GM12878 (cell line): ENCODE measurements at regions not wholly inside any gene's neighbourhood (a gene's known extent, or its start where the extent isn't known, plus 50 kb on each side); places are given as distances from the start of the nearest gene placed in this dataset.

ENCODE experiments used
- ATAC-seq: fragments of 200-7000 bp; cut with Tn5 transposase; 3 replicates; pipeline ENCODE4 v1.9.1; 2020; ENCODE audit warnings: mild to moderate bottlenecking, moderate library complexity
- BruUV-seq: library from RNA; stranded (reverse); fragments of 400-500 nt; replicated peaks from 2 replicates; lab custom pipeline; 2021; lab: Mats Ljungman, UMichigan
- CTCF ChIA-PET: fragments of 300-600 bp; sonication (Branson Sonifier 250); formaldehyde crosslinking; extraction: SDS; loops from one replicate; lab custom pipeline; 2021; ENCODE audit warnings: inconsistent platforms; lab: Yijun Ruan, JAX
- POLR2A ChIA-PET: fragments of 350-600 bp; formaldehyde crosslinking; extraction: SDS; loops from one replicate; lab custom pipeline; 2021; ENCODE audit warnings: inconsistent platforms; lab: Charles Lee
- RAD21 ChIA-PET: fragments of 300-600 bp; sonication (Branson Sonifier 250); formaldehyde crosslinking; loops from one replicate; lab custom pipeline; 2023; ENCODE audit warnings: antibody characterized with exemption; ENCODE audit not compliant: unreplicated experiment; lab: Charles Lee
- SMC1A ChIA-PET: fragments of 300-600 bp; sonication (Branson Sonifier 250); formaldehyde crosslinking; loops from one replicate; lab custom pipeline; 2023; ENCODE audit not compliant: unreplicated experiment, uncharacterized antibody; lab: Charles Lee
- DNase-seq: peaks from one replicate; pipeline ENCODE4 v3.0.0-alpha.2; 2011; ENCODE audit warnings: low read depth, low spot score
- FAIRE-seq: peaks from 3 replicates; lab custom pipeline; 2011; peaks lifted over from hg19 to GRCh38; lab: Jason Lieb, UNC
- H2AFZ ChIP-seq: 2 replicates; pipeline ENCODE4 v1.6.0; 2011; ENCODE audit warnings: low read depth, low read length, control low read depth; ENCODE audit not compliant: control insufficient read depth
- H3K27ac ChIP-seq: 2 replicates; pipeline ENCODE4 v1.5.1; 2011; ENCODE audit warnings: control low read depth; ENCODE audit not compliant: control insufficient read depth, insufficient read depth
- H3K27me3 ChIP-seq, 2 experiments: replicated peaks in 1 of 2; 2 replicates each; pipeline versions ENCODE4 v1.6.0 to v1.6.1; 2011; ENCODE audit warnings: low read length in 1 of 2; ENCODE audit not compliant: control insufficient read depth in 2 of 2, insufficient read depth in 2 of 2
- H3K36me3 ChIP-seq, 2 experiments: 2 replicates each; pipeline ENCODE4 v1.5.1; 2011; ENCODE audit warnings: low read length in 1 of 2; ENCODE audit not compliant: control insufficient read depth in 2 of 2, insufficient read depth in 2 of 2
- H3K4me1 ChIP-seq: 2 replicates; pipeline ENCODE4 v1.6.1; 2011; ENCODE audit warnings: mild to moderate bottlenecking, low read length, moderate library complexity, mixed read lengths; ENCODE audit not compliant: control insufficient read depth, insufficient read depth
- H3K4me2 ChIP-seq: 2 replicates; pipeline ENCODE4 v1.6.0; 2011; ENCODE audit warnings: control low read depth; ENCODE audit not compliant: control insufficient read depth, insufficient read depth
- H3K4me3 ChIP-seq: fragments of 200-600 bp; sonication (generic); 2 replicates; pipeline ENCODE4 v1.5.1; 2016
- H3K79me2 ChIP-seq: 2 replicates; pipeline ENCODE4 v1.6.0; 2011; ENCODE audit warnings: low read length; ENCODE audit not compliant: control insufficient read depth, insufficient read depth
- H3K9ac ChIP-seq: 2 replicates; pipeline ENCODE4 v1.8.0; 2011; ENCODE audit warnings: low read length, control low read depth, mixed read lengths; ENCODE audit not compliant: control insufficient read depth, insufficient read depth
- H3K9me3 ChIP-seq: replicated peaks from 3 replicates; pipeline ENCODE4 v1.5.1; 2011; ENCODE audit warnings: mild to moderate bottlenecking, low read length; ENCODE audit not compliant: control insufficient read depth, insufficient read depth
- H4K20me1 ChIP-seq: 2 replicates; pipeline ENCODE4 v1.6.0; 2011; ENCODE audit not compliant: control insufficient read depth, insufficient read depth
- ASH2L ChIP-seq: fragments of 300-600, 200-600 bp; sonication (generic); IDR thresholded peaks from 2 replicates; pipeline ENCODE4 v1.6.1; 2017; ENCODE audit warnings: low read depth, mild to moderate bottlenecking, borderline replicate concordance
- BCLAF1 ChIP-seq: fragments of 450-650 bp; IDR thresholded peaks from 2 replicates; pipeline ENCODE4 v1.6.1; 2017; ENCODE audit warnings: antibody characterized with exemption, mild to moderate bottlenecking, moderate library complexity
- CHD4 ChIP-seq: fragments of 200-600 bp; sonication (generic); IDR thresholded peaks from 2 replicates; pipeline ENCODE4 v1.6.1; 2016; ENCODE audit warnings: mild to moderate bottlenecking
- E2F4 ChIP-seq: IDR thresholded peaks from 2 replicates; pipeline ENCODE4 v1.6.1; 2012; ENCODE audit warnings: low read depth, low read length, improper control_type of control experiment
- IRF5 ChIP-seq: fragments of 450-650 bp; IDR thresholded peaks from 2 replicates; pipeline ENCODE4 v1.6.1; 2017; ENCODE audit warnings: borderline replicate concordance
- NFYB ChIP-seq: IDR thresholded peaks from 2 replicates; pipeline ENCODE4 v1.6.1; 2011; ENCODE audit warnings: low read depth, mild to moderate bottlenecking, low read length, improper control_type of control experiment, moderate library complexity; ENCODE audit not compliant: insufficient read depth
- NR2C2 ChIP-seq: IDR thresholded peaks from 2 replicates; pipeline ENCODE4 v1.6.1; 2011; ENCODE audit warnings: borderline replicate concordance, low read depth; ENCODE audit not compliant: control insufficient read depth, insufficient read length
- REST ChIP-seq: IDR thresholded peaks from 2 replicates; pipeline ENCODE4 v1.6.1; 2012; ENCODE audit warnings: mild to moderate bottlenecking, low read depth, low read length
- SRF ChIP-seq, 2 experiments: IDR thresholded peaks; 2 replicates each; pipeline ENCODE4 v1.6.1; 2011; ENCODE audit warnings: low read depth in 2 of 2, low read length in 2 of 2, mild to moderate bottlenecking in 1 of 2, moderate library complexity in 1 of 2
- TCF12 ChIP-seq: IDR thresholded peaks from 2 replicates; pipeline ENCODE4 v1.6.1; 2011; ENCODE audit warnings: low read depth, mild to moderate bottlenecking, low read length
- TCF7 ChIP-seq: IDR thresholded peaks from 2 replicates; pipeline ENCODE4 v1.6.1; 2014; ENCODE audit warnings: antibody characterized with exemption, borderline replicate concordance
- WRNIP1 ChIP-seq: IDR thresholded peaks from 2 replicates; pipeline ENCODE4 v1.6.1; 2011; ENCODE audit warnings: low read depth, low read length, improper control_type of control experiment, borderline replicate concordance
- ZSCAN29 ChIP-seq: fragments of 450-650 bp; IDR thresholded peaks from 2 replicates; pipeline ENCODE4 v1.6.1; 2017; ENCODE audit warnings: mild to moderate bottlenecking, moderate library complexity
- ZZZ3 ChIP-seq: IDR thresholded peaks from 2 replicates; pipeline ENCODE4 v1.6.1; 2011; ENCODE audit warnings: low read depth; ENCODE audit not compliant: control insufficient read depth, insufficient read length
- WGBS: methylation state at CpG from one replicate; pipeline ENCODE4 v1.1.6; 2016; ENCODE audit warnings: low lambda C conversion rate; ENCODE audit not compliant: insufficient replicate concordance, insufficient coverage; ENCODE audit errors: missing lambda C conversion rate; 5-methylcytosine and 5-hydroxymethylcytosine counted together
- in situ Hi-C: fragments of 300-500 bp; cut with MboI; formaldehyde crosslinking; loops from 9 replicates; pipeline ENCODE4 v1.14.3; 2018; ENCODE audit warnings: mixed read lengths
- intact Hi-C: fragments of 100-400 bp; cut with micrococcal nuclease; formaldehyde crosslinking; loops from one replicate; pipeline ENCODE4 v1.14.2; 2022; ENCODE audit not compliant: unreplicated experiment

GRCh38 chr14:97107080-97107479 is 309.9 kb downstream of the VRK1 start:
- H3K4me3 ChIP-seq, result no peak overlapping the region
- no TSS peak for BruUV-seq
- RAD21 ChIA-PET, result interaction anchor here (1.2 kb wide), 1 partner anchor 9 kb away, joined by 3 read pairs; no protein-coding TSS in a partner anchor
- CTCF ChIA-PET, result no interaction called here
- in situ Hi-C loops, result no loop called here
- no peaks in the 10 kb centered on the region for H4K20me1 ChIP-seq
- no peak overlapping the region for H3K4me2 ChIP-seq
- ATAC-seq (no peak), FAIRE-seq (no peak), DNase-seq (no peak)
- WGBS, result 61% methylated on average over 9 of the region's 9 CpGs
- H3K36me3 ChIP-seq, result no peaks in the 10 kb centered on the region
- intact Hi-C loops, result no loop called here
- POLR2A ChIA-PET, result no interaction called here
- no peaks in the 10 kb centered on the region for H3K79me2 ChIP-seq
- SMC1A ChIA-PET, result interaction anchor here (0.6 to 2.4 kb wide), 2 partner anchors 10 to 120 kb away, joined by 3 to 7 read pairs; no protein-coding TSS in a partner anchor
- H3K27ac ChIP-seq, result no peak overlapping the region
- no peaks in the 10 kb centered on the region for H3K27me3 ChIP-seq
- no peaks in the 10 kb centered on the region; the same call in 1 of the 2 replicates for H3K4me1 ChIP-seq
- no peak overlapping the region for H3K9ac ChIP-seq
- no peak overlapping the region for H2AFZ ChIP-seq
- peaks cover 3% of the 10 kb centered on the region; the same call in 1 of the 3 replicates for H3K9me3 ChIP-seq
- TF ChIP-seq IRF5 (no peak), NFYB (no peak), TCF12 (no peak), ZZZ3 (no peak), REST (no peak), E2F4 (no peak), SRF (IDR thresholded peaks at IDR 0.05; ENCODE audit: low read depth in 2 of 2, low read length in 2 of 2) (no peak), NR2C2 (no peak), CHD4 (no peak), WRNIP1 (no peak), TCF7 (no peak), ZSCAN29 (no peak), BCLAF1 (no peak), ASH2L (no peak)
